K562 (cell line): ENCODE measurements at regions not wholly inside any gene's neighbourhood (a gene's known extent, or its start where the extent isn't known, plus 50 kb on each side); places are given as distances from the start of the nearest gene placed in this dataset.

ENCODE experiments used
- ATAC-seq: fragments of 200-7000 bp; cut with Tn5 transposase; 3 replicates; pipeline ENCODE4 v1.9.1; 2020; ENCODE audit warnings: moderate library complexity
- BruUV-seq: library from RNA; stranded (reverse); fragments of 400-500 nt; replicated peaks from 2 replicates; lab custom pipeline; 2021; lab: Mats Ljungman, UMichigan
- CTCF ChIA-PET: fragments of 300-600 bp; formaldehyde crosslinking; extraction: SDS; loops from one replicate; lab custom pipeline; 2021; ENCODE audit warnings: low intra/inter-chr PET ratio; lab: Yijun Ruan, JAX
- POLR2A ChIA-PET: fragments of 300-600, 350-650 bp; sonication (Branson Sonifier 250); formaldehyde crosslinking; extraction: SDS; loops from one replicate; lab custom pipeline; 2021; ENCODE audit warnings: antibody characterized with exemption, inconsistent platforms; lab: Yijun Ruan, JAX
- DNase-seq, 4 experiments: peaks; one replicate each; pipeline versions ENCODE4 v3.0.0 to v3.0.0-alpha.2; 2011 to 2018; ENCODE audit warnings: low spot score in 3 of 4, mixed read lengths in 3 of 4; ENCODE audit errors: extremely low read depth in 1 of 4
- FAIRE-seq: peaks from 2 replicates; lab custom pipeline; 2011; peaks lifted over from hg19 to GRCh38; lab: Jason Lieb, UNC
- H2AFZ ChIP-seq: 2 replicates; pipeline ENCODE4 v1.6.0; 2011; ENCODE audit warnings: low read depth, low read length, control low read depth, inconsistent platforms
- H3K27ac ChIP-seq: fragments of 200-600 bp; 3 replicates; pipeline ENCODE4 v1.8.0; 2011; ENCODE audit warnings: low read depth, mild to moderate bottlenecking, control low read depth, inconsistent platforms, low read length, moderate library complexity, mixed read lengths; ENCODE audit errors: extremely low read depth
- H3K27me3 ChIP-seq, 2 experiments: fragments of 300-600 bp in 1 of 2; 2 replicates in 1 of 2; 3 replicates in 1 of 2; pipeline versions ENCODE4 v1.6.0 to v1.8.0; 2011; ENCODE audit warnings: inconsistent platforms in 2 of 2, low read length in 2 of 2, mild to moderate bottlenecking in 1 of 2, mixed read lengths in 1 of 2, moderate library complexity in 1 of 2; ENCODE audit not compliant: control insufficient read depth in 2 of 2, insufficient read depth in 2 of 2
- H3K36me3 ChIP-seq: fragments of 300-600 bp; 3 replicates; pipeline ENCODE4 v1.8.0; 2011; ENCODE audit warnings: mild to moderate bottlenecking, low read length, inconsistent platforms; ENCODE audit not compliant: control insufficient read depth, insufficient read depth
- H3K4me1 ChIP-seq, 2 experiments: fragments of 200-600 bp in 1 of 2; replicated peaks in 1 of 2; 2 replicates in 1 of 2; 3 replicates in 1 of 2; pipeline versions ENCODE4 v1.5.1 to v1.8.0; 2011; ENCODE audit warnings: inconsistent platforms in 2 of 2, low read length in 2 of 2, mild to moderate bottlenecking in 1 of 2, mixed read lengths in 1 of 2, moderate library complexity in 1 of 2; ENCODE audit not compliant: control insufficient read depth in 2 of 2, insufficient read depth in 2 of 2
- H3K4me2 ChIP-seq: 2 replicates; pipeline ENCODE4 v1.6.1; 2011; ENCODE audit warnings: low read length, control low read depth, inconsistent platforms, mixed read lengths; ENCODE audit not compliant: insufficient read depth
- H3K4me3 ChIP-seq: fragments of 200-600 bp; sonication (generic), shearing (Covaris generic); 2 replicates; pipeline ENCODE4 v1.5.1; 2016; ENCODE audit warnings: control low read depth, inconsistent platforms
- H3K79me2 ChIP-seq: fragments of 200-600 bp; 3 replicates; pipeline ENCODE4 v1.8.0; 2011; ENCODE audit warnings: low read length, inconsistent platforms; ENCODE audit not compliant: control insufficient read depth, insufficient read depth
- H3K9ac ChIP-seq, 2 experiments: 2 replicates each; pipeline versions ENCODE4 v1.6.0 to v1.6.1; 2011; ENCODE audit warnings: low read depth in 2 of 2, low read length in 2 of 2, control low read depth in 1 of 2, inconsistent platforms in 1 of 2, mild to moderate bottlenecking in 1 of 2, mixed read lengths in 1 of 2; ENCODE audit not compliant: insufficient read depth in 1 of 2
- H3K9me1 ChIP-seq: one replicate; pipeline ENCODE4 v1.6.0; 2011; ENCODE audit warnings: inconsistent platforms, mild to moderate bottlenecking, low read length, moderate library complexity; ENCODE audit not compliant: control insufficient read depth, insufficient read depth
- H3K9me3 ChIP-seq: replicated peaks from 2 replicates; pipeline ENCODE4 v1.5.1; 2011; ENCODE audit warnings: low read depth, low read length, inconsistent platforms; ENCODE audit not compliant: control insufficient read depth, insufficient read depth
- H4K20me1 ChIP-seq: replicated peaks from 2 replicates; pipeline ENCODE4 v1.6.1; 2011; ENCODE audit warnings: low read length, inconsistent platforms, mixed read lengths; ENCODE audit not compliant: control insufficient read depth, insufficient read depth
- CLOCK ChIP-seq: fragments of 250-450 bp; sonication (Bioruptor Pico); IDR thresholded peaks from 2 replicates; pipeline ENCODE4 v1.4.0; 2020; ENCODE audit warnings: mild to moderate bottlenecking, moderate library complexity, borderline replicate concordance
- CREB3 ChIP-seq: fragments of 450-650 bp; conservative IDR thresholded peaks from 2 replicates; pipeline ENCODE4 v1.6.1; 2016; ENCODE audit warnings: missing genetic modification characterization, low read depth, mild to moderate bottlenecking, missing compliant biosample characterization, moderate library complexity
- E2F8 ChIP-seq: fragments of 450-650 bp; IDR thresholded peaks from 2 replicates; pipeline ENCODE4 v1.7.1; 2018; ENCODE audit warnings: mild to moderate bottlenecking, low read depth; ENCODE audit not compliant: partially characterized antibody
- FOXK1 ChIP-seq: sonication (generic); formaldehyde crosslinking; IDR thresholded peaks from 2 replicates; pipeline ENCODE4 v1.8.0; 2022; ENCODE audit warnings: missing genetic modification reagents, mild to moderate bottlenecking, borderline replicate concordance
- GTF2A2 ChIP-seq: IDR thresholded peaks from 2 replicates; pipeline ENCODE4 v1.6.1; 2016; ENCODE audit warnings: mild to moderate bottlenecking, missing genetic modification characterization, missing compliant biosample characterization
- GTF2E2 ChIP-seq: fragments of 200-800 bp; sonication (Bioruptor generic); IDR thresholded peaks from 2 replicates; pipeline ENCODE4 v1.6.1; 2016; ENCODE audit warnings: missing genetic modification characterization, missing compliant biosample characterization
- KHSRP ChIP-seq: fragments of 450-650 bp; IDR thresholded peaks from 2 replicates; pipeline ENCODE4 v1.6.1; 2017
- MLX ChIP-seq, 2 experiments: fragments of 450-650 bp in 1 of 2; sonication (generic) in 1 of 2; formaldehyde crosslinking; conservative IDR thresholded peaks; 2 replicates each; pipeline versions ENCODE4 v1.4.0 to v1.8.1; 2020 to 2022; ENCODE audit warnings: mild to moderate bottlenecking in 1 of 2, missing genetic modification reagents in 1 of 2
- NCOA6 ChIP-seq: fragments of 450-650 bp; IDR thresholded peaks from 2 replicates; pipeline ENCODE4 v1.6.1; 2017; ENCODE audit warnings: mild to moderate bottlenecking
- NONO ChIP-seq, 2 experiments: fragments of 200-400 bp in 1 of 2; fragments of 450-650 bp in 1 of 2; formaldehyde crosslinking in 1 of 2; IDR thresholded peaks; 2 replicates each; pipeline ENCODE4 v1.6.1; 2017; ENCODE audit warnings: low read depth in 2 of 2, mild to moderate bottlenecking in 2 of 2, moderate library complexity in 2 of 2, low read length in 1 of 2
- PCBP1 ChIP-seq: fragments of 200-400 bp; formaldehyde crosslinking; IDR thresholded peaks from 2 replicates; pipeline ENCODE4 v1.6.1; 2018; ENCODE audit warnings: mild to moderate bottlenecking, low read depth, low read length; ENCODE audit not compliant: poor library complexity, severe bottlenecking
- SPI1 ChIP-seq: IDR thresholded peaks from 2 replicates; pipeline ENCODE4 v1.6.1; 2011; ENCODE audit warnings: low read depth, low read length, control low read depth, borderline replicate concordance
- WGBS: fragments of 100-300 bp; shearing (Covaris generic); methylation state at CpG from one replicate; pipeline ENCODE4 v1.1.6; 2016; ENCODE audit warnings: low coverage, mixed read lengths; ENCODE audit not compliant: insufficient coverage; ENCODE audit errors: missing lambda C conversion rate; 5-methylcytosine and 5-hydroxymethylcytosine counted together
- in situ Hi-C: fragments of 300-500 bp; cut with MboI; formaldehyde crosslinking; loops from 4 replicates; pipeline ENCODE4 v1.15.0; 2018; ENCODE audit warnings: inconsistent platforms, mixed read lengths
- intact Hi-C: fragments of 100-400 bp; cut with micrococcal nuclease; formaldehyde crosslinking; loops from 2 replicates; pipeline ENCODE4 v1.14.2; 2022

DNA sequence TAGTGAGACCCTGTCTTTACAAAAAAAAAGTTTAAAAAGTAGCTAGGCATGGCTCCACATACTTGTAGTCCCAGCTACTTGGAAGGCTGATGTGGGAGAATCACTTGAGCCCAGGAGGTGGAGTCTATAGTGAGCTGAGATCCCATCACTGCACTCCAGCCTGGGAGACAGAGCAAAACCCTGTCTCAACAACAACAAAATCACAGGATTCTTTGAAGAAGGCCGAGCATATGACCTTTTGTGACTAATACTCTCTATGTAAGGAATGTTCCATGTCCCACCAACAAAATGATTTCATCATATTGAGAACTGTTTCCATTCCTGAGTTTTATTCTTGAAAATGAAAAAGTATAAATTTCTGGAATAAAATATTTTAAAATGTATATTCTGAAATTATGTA, 58.9 kb upstream of the EFCAB3 start:
- Histone ChIP-seq H3K9me1 (no peaks in the 10 kb centered on the region), H3K27me3 (peaks cover 15 to 18% of the 10 kb centered on the region in 2 experiments), H3K36me3 (no peaks in the 10 kb centered on the region), H3K9me3 (no peaks in the 10 kb centered on the region), H2AFZ (no peak overlapping the region), H3K9ac (no peak overlapping the region), H3K4me1 (no peaks in the 10 kb centered on the region), H3K4me3 (no peak overlapping the region), H3K27ac (no peak overlapping the region), H4K20me1 (no peaks in the 10 kb centered on the region), H3K79me2 (no peaks in the 10 kb centered on the region), H3K4me2 (no peak overlapping the region)
- in situ Hi-C loops: no loop called here
- BruUV-seq: no TSS peak
- TF ChIP-seq NCOA6 (no peak), KHSRP (no peak), CLOCK (CRISPR knock-in tag) (no peak), CREB3 (tag) (no peak), GTF2A2 (no peak), MLX (CRISPR knock-in tag; conservative IDR thresholded peaks at IDR 0.05) (no peak), PCBP1 (no peak), E2F8 (no peak), SPI1 (no peak), GTF2E2 (tag) (no peak), FOXK1 (CRISPR knock-in tag) (no peak), NONO (IDR thresholded peaks at IDR 0.05; ENCODE audit: low read depth in 2 of 2, low read length in 1 of 2) (no peak)
- CTCF ChIA-PET: no interaction called here
- ATAC-seq (no peak), FAIRE-seq (no peak), DNase-seq (no peak)
- WGBS: 0% methylated on average over 1 of the region's 1 CpG
- intact Hi-C loops: no loop called here
- POLR2A ChIA-PET: interaction anchor here (0.5 kb wide), 1 partner anchor 16 kb away, joined by 3 read pairs; no protein-coding TSS in a partner anchor
